ENCODE measurements at regions not wholly inside any gene's neighbourhood (a gene's known extent, or its start where the extent isn't known, plus 50 kb on each side); places are given as distances from the start of the nearest gene placed in this dataset.

DNA sequence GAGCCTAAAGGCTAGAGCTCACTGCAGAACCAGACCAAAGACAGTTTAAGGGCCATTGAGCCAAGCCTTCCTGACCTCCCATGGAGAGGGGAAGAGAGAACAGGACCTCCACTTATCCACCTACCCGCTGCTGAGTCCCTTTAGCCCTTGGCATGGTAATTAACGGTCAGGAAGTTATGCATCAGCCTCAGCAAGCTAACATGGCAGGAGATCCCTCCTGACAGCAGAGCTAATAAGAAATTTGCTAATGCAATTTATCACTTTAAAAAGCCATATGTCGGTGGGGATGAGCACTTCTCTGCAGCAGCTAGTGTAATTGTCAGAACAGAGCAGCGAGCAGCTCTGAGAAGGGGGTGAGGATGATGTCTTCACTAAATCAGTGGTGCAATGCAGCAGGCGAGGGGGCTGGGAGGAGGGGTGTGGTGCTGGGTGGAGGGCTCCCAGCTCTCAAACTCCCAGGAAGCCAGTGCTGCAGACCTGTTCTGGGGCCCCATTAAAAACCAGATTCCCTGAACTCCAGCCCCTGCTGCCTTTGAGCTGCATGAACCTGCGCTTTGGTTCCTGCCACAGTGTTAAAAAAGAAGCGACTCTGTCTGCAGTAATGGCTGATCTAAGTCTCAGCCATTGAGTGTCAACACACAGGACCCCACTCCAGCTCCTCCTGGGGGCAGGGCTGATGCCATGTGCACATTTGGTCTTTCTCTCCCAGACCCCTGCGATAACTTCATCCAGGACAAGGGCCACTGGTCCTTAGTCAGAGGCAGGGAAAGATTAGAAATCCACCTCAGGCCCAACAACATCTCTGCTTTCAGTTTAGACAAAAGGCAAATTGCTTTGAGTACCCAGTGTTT lies 63.0 kb upstream of the CALM2 start:
- DNase-seq (no peak), ATAC-seq (no peak)
- H3K4me1 ChIP-seq: no peaks in the 10 kb centered on the region
- no peak overlapping the region for H3K27ac ChIP-seq
- H3K27me3 ChIP-seq: no peaks in the 10 kb centered on the region
- intact Hi-C loops (cut with DNase I): no loop called here
- H3K36me3 ChIP-seq: no peaks in the 10 kb centered on the region
- H3K9me3 ChIP-seq: no peaks in the 10 kb centered on the region
- H3K4me3 ChIP-seq: no peak overlapping the region
- no peak for TF ChIP-seq CTCF (IDR thresholded peaks at IDR 0.05)

GRCh38 chr2:47238638-47239037 lies 62.3 kb upstream of the CALM2 start:
- H3K9me3 ChIP-seq: no peaks in the 10 kb centered on the region
- no peak for ATAC-seq
- no peaks in the 10 kb centered on the region for H3K4me1 ChIP-seq
- intact Hi-C loops (cut with DNase I): no loop called here
- H3K36me3 ChIP-seq: no peaks in the 10 kb centered on the region
- no peak for DNase-seq
- no peak overlapping the region for H3K27ac ChIP-seq
- TF ChIP-seq CTCF (IDR thresholded peaks at IDR 0.05): no peak
- H3K27me3 ChIP-seq: no peaks in the 10 kb centered on the region
- no peak overlapping the region for H3K4me3 ChIP-seq

- no peaks in the 10 kb centered on the region for H3K36me3 ChIP-seq
- no peak for DNase-seq
- H3K27ac ChIP-seq: no peak overlapping the region
- TF ChIP-seq CTCF (IDR thresholded peaks at IDR 0.05): no peak
- H3K4me3 ChIP-seq: no peak overlapping the region
- intact Hi-C loops (cut with DNase I): no loop called here
- no peaks in the 10 kb centered on the region for H3K4me1 ChIP-seq
- no peak for ATAC-seq
- H3K9me3 ChIP-seq: no peaks in the 10 kb centered on the region
- H3K27me3 ChIP-seq: no peaks in the 10 kb centered on the region
These were observed 61.3 kb upstream of the CALM2 start for GRCh38 chr2:47237375-47238334.

- intact Hi-C loops (cut with DNase I): no loop called here
- H3K27ac ChIP-seq: no peak overlapping the region
- H3K27me3 ChIP-seq: no peaks in the 10 kb centered on the region
These were observed 60.3 kb upstream of the CALM2 start for GRCh38 chr2:47236503-47237215.

More at GRCh38 chr2:47236503-47237215, 60.3 kb upstream of the CALM2 start:
- Histone ChIP-seq H3K9me3 (no peaks in the 10 kb centered on the region), H3K36me3 (no peaks in the 10 kb centered on the region), H3K4me1 (no peaks in the 10 kb centered on the region), H3K4me3 (no peak overlapping the region)
- ATAC-seq (no peak), DNase-seq (no peak)
- TF ChIP-seq CTCF (IDR thresholded peaks at IDR 0.05): no peak
